Suprapubic skin (tissue), 4 donors: ENCODE measurements at regions not wholly inside any gene's neighbourhood (a gene's known extent, or its start where the extent isn't known, plus 50 kb on each side); places are given as distances from the start of the nearest gene placed in this dataset.

Experiments used
- CTCF ChIP-seq, 2 donors: fragments of 200-600 bp in 1 of 2; fragments of 450-650 bp in 1 of 2; sonication (generic) in 1 of 2; IDR thresholded peaks; one replicate each; pipeline ENCODE4 v1.5.1; 2016 to 2019; ENCODE audit warnings: antibody characterized with exemption in 2 of 2, mild to moderate bottlenecking in 1 of 2, moderate library complexity in 1 of 2
- POLR2A ChIP-seq, 2 donors: fragments of 450-650 bp; IDR thresholded peaks; one replicate each; pipeline ENCODE4 v1.6.1; 2017; ENCODE audit warnings: antibody characterized with exemption in 2 of 2, mild to moderate bottlenecking in 2 of 2, moderate library complexity in 2 of 2
- POLR2AphosphoS5 ChIP-seq, 3 donors: sonication (generic); formaldehyde crosslinking; IDR thresholded peaks; one replicate each; pipeline ENCODE4 v1.6.1; 2017; ENCODE audit warnings: antibody characterized with exemption in 3 of 3

- no peak for TF ChIP-seq CTCF (IDR thresholded peaks at IDR 0.05)
- no peak for TF ChIP-seq POLR2AphosphoS5 (IDR thresholded peaks at IDR 0.05)
- TF ChIP-seq POLR2A (IDR thresholded peaks at IDR 0.05) = no peak
These were observed 305.2 kb upstream of the TBX18 start for GRCh38 chr6:85069577-85069976.
